Stimulated activated CD4-positive, alpha-beta T cell treated with anti-CD3 and anti-CD28 coated beads, Interleukin-4, amount 100 ng/mL, for 4 hours (primary cell): ENCODE measurements at regions not wholly inside any gene's neighbourhood (a gene's known extent, or its start where the extent isn't known, plus 50 kb on each side); places are given as distances from the start of the nearest gene placed in this dataset.

Experiments
- DNase-seq, 2 experiments: peaks; one replicate each; pipeline ENCODE4 v3.0.0-alpha.2; 2020

DNA sequence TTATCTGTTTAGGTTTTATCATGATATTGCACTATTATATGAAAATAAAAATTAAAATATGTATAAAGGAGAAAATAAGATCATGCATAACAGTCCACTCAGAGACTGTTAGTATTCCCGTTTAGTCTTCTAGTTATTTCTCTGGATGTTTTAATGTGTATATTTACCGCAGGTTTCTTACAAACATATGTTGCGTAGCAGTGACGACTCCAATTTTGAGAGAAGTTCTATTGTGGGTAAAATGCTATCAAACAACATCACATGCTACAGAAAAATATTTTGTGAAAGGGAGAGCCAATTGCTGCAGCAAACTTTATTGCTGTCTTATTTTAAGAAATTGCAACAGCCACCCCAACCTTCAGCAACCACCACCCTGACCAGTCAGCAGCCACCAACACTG lies 72.4 kb upstream of the NXT1 start:
- DNase-seq, result no peak

DNA sequence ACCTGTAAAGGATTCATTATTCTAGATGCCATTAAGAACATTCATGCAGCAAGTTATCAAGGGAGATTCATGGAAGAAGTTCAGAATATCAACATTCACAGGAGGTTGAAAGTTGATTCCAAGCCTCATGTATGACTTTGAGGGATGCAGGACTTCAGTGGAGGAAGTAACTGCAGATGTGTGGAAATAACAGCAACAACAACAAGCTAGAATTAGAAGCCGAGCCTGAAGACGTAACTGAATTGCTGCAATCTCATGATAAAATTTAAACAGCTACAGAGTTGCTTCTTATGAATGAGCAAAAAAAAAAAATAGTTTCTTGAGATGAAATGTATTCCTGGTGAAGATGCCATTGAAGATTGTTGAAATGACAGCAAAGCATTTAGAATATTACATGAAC lies 73.3 kb upstream of the NXT1 start:
- DNase-seq, result no peak

DNA sequence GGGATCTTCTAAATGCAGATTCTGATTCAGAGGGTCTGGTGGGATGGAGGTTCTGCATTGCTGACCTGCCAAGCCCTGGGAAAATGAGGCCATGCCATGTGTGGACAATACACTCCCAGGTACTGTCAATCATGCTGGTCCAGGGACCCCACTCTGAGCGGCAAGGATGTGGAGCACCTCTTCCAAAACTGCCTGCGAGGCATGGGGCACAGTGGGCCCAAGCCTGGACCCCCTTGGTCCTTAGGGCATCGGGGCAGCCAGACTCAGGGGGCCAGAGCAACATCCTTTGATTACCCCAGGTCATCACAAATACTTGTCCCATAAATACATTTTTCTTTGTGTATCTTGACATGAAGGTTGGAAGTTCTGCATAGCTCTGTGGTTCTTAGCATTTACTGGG lies 76.8 kb upstream of the NXT1 start:
- DNase-seq, result no peak

DNA sequence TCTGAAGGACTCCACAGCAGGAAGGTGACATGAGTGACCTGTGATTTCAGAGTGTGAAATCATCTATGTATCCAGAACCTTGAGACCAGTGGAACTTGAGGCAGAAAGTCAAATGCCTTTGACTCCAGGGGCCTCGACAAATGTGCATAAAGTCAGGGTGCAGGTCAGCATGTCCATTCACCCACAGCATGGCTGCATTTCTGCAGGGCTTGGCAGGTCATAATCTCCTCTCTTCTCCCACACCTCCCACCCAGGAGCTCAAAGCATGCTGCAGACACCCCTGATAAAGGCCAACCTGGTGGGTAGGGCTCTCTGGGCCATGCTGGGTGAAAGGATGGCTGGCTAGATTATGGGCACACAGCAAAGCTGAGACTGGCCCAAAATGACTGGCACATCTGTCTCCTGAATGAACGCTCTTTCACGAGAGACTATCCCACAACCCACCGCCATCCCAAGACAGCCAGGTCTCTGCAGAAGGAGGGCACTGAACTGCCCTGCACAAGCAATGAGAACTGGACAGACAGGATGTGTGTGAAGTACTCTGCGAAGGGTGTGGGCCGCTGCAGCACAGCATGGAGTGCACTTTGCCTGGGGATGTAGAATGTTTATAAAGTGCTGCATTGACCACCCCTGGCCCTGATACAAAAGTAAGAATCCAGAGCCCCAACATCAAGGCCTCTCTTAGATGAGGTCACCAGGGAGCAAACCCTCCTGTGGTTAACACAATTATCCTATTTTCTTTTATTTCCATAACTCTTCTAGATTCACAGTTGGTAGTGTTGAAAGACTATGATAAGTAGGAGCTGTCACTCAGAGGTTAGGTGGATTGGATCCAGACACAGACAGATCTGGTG lies 78.2 kb upstream of the NXT1 start:
- no peak for DNase-seq

DNA sequence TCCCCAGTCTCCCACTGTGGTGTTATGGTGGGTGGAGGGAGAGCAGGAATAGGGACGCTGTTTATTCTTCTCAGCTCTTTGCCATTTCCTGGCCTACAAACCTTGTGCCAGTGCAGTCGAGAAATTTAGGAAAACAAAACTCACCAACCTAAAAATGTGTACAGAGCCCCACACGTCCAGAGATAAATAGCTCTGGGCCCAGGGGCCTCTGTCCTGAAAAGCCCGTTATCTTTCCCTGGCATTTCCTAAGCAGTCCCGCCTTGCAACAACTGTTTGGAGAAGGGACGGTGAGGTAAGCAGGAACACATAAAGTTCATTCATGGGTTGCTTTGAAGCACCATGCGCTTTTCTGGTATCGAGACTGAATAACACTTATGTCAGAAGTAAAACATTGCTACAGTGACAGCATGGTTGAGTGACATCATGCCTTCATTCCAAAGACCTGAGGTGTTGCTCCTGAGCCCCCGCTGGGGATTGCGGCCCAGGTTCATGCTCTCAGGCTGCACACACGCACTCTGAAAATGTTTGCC lies 80.1 kb upstream of the NXT1 start:
- DNase-seq, result no peak

DNA sequence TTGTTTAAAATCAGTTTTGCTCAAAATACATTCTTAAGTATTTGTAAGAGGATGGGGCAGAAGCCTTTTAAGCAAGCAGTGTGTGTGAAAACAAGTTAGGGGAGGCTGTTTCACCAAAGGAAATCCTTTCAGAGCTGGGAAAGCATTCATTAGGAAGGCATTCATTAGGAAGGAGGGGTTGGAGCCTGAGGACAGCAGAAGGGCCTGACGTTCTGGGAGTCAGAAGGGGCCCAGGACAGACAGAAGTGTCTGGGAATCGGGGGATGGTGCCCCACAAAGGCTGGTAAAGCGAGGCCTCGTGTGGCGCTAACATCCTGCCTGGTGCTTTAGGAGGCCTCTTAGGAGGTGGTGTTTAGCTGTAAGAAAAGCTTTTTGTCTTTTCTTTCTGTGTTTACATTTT lies 80.6 kb upstream of the NXT1 start:
- no peak for DNase-seq

DNA sequence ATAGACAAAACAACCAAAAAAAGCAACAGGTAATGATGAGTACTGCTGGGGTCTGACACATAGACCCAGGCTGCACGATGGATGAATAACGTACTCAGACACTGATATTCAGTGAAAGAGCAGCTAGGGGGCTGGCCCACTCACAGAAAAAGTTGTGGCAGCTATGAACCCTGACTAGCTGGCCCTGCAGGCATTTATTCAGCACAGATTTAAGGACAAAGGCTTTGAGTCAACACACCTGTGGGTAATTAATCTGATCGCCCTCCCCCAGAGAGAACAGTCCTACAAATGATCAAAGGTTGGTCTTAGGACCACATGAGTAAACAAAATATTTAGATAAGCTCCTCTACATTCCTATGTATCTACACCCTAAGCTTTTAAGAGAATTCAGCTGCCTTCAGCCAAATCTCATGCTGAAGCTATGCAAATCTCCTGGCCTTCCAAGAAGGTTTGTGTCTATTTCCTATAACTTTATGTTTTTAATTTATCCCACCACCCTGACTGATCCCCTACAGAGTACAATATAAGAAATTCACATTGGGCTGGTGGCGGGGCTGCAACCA lies 81.7 kb upstream of the NXT1 start:
- no peak for DNase-seq

DNA sequence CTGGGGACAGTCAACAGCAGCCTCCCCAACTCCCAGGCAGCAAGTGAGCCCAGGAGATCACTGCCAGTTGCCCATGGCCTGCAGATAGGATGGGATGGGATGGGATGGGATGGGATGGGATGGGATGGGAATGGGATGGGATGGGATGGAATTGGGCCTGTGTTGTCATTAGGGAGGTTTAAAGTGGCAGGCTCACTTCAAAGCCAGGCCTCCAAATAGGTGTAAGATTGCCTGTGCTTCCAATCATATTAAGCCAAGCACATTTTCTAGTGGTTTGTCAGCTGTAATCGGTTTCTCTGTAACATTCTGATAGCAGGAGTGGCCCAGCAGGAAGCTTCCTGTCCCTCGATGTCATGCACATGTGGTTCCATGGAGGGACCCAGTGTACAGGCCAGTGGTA lies 82.7 kb upstream of the NXT1 start:
- no peak for DNase-seq

DNA sequence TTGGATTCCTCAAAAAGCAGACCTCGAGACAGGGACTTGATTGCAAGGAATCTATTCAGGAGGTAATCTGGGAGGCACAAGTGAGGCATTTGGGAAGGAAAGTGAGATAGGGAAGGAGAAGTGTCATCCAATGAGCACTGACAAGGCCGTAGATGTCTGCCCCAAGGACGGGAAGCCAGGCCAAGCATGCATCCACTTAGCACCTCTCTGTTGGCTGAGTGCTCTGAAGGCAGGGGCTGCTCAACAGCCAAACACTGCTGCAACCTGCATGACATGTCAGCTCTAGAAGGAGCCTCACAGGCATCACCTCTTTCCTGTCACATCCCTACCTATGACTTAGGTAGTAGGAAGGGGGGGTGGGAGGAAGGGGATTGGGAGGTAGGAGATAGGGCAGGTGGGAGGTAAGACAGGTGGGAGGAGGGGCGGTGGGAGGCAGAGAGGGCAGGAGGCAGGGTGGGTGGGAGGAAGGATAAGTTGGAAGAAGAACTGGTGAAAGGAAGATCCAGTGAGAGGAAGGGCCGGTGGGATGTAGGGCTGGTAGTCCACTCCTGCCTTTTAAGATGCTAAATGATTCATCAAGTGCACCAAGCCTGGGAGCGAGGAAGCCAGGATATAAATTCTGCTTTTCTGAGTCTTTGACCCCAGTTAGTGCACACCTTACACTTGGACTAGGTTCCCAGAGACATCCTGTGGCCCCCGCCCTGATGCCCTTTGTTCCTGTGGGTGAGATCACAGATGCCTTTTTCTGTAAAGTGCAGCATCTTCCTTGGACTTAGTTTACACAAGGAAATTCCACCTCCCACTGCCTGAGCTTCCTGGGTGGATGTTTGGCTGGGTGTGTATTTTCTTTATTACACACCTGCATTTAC lies 83.8 kb upstream of the NXT1 start:
- DNase-seq, result no peak

DNA sequence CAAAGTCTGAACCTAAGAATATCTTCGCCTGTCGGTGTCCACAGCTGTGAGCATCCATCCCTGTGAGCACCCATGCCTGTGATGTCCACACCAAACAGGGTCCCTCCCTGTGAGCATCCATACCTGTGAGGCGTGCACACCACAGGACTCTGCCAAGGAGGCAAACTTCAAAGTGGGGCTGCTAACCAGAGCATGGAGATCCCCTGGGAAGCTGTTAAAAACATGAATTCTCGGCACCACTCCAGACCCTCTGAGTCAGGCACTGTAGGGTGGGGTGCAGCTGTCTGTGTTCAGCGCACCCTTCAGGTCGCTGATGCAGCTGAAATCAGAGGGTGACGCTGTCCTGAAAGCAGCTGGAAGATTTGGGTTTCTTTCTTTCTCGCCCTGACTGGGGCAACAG lies 85.4 kb upstream of the NXT1 start:
- DNase-seq, result no peak

DNA sequence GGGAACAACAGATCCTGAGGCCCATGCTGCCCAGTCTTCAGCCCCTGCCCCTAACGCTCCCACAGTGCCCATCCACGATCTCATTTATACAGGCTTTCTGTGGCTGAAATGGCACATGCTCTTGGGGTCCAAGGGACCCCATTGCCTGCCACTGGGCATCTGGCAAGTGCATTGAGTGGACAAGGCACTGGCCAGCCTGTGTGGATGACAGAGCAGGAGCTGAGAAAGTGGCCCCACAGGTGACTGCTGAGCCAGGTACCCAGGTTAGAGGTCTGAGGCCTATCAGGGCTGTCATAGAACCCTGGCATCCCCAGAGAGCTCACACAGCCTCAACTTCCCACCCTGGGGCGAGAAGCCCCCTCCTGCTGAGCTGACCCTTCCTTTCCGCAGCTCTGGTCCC lies 86.0 kb upstream of the NXT1 start:
- DNase-seq, result no peak

DNA sequence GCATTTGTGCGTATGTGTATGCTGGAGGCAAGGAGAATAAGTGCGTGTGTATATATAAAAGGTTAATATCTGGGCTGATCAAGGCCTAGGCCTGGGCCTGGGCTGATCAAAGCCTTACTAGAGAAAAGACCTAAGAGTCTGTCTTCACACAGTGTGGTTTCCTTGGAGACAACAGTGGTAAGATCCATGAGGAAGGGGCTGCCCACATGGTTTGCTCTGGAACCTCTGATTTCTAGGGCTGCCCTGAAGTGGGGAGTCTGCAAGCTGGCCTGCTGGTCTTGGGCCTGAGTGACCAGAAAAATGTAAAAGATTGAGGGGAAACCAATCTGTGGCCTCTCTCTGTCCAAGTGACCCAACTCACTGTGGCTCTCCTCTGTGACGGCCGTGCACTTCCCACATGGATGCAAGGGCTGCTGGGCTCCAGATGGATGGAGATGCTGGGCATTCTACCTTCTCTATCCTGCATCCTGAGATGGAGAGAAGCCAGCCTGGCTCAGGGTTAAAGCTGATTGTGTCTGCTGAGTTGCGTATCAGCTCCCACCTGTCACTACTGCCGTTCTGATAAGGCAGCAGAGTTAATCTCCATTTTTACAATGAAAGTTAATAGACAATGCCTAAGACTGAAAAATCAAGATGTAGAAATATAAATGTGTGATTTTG lies 90.3 kb upstream of the NXT1 start:
- no peak for DNase-seq

DNA sequence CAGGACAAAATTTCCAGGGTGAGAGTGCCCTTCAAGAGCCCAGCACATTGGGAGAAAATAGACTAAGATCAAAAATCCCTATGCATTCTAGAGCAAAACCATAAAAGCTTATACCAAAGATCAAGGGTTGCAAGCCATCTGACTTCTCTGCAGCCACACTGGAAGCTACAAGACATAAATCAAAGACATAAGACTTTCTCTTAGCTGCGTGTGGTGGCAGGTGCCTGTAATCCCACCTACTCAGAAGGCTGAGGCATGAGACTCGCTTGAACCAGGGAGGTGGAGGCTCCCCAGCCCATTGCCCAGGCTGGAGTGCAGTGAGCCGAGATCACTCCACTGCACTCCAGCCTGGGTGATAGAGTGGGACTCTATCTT lies 91.9 kb upstream of the NXT1 start:
- no peak for DNase-seq

DNA sequence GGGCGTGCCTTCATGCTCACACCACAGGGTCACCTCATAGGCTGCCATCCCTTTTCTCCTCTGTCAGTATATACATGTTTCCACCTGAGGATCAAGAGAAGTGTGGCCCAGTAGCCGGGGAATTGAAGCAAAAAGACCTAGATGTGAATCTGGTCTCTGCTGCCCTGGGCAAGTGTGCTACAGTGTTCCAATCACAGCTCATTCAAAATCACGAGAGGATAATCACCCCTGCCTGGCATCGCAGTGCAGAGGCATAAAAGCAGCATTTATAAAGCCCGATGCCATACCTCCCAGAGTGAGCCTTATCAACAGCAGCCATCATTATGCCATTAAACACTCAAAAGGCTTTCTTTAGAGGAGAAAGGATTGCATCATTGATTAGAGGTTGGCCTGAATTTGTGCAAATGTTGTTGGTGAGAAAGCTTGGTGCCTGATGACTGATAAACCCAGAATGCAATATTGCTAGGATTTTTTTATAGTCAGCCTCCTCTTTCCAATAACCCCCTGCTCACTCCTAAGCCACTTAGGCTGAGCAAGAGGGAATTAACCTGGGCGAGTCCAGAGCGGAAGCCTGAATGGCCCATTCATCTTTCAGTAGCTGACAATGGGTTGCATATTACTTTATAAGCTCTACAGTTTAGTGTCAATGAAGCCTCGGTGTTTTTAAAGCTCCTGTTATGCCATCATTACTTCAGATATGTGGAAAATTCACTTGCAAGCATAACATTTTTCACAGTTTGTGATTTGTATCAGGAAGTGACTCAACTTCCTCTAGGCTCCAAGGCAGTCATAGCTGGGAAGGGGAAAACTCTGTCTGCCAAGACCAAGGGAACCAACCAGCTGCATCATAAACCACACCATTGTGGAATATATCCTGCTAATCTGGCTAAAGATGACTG lies 92.5 kb upstream of the NXT1 start:
- DNase-seq, result no peak

DNA sequence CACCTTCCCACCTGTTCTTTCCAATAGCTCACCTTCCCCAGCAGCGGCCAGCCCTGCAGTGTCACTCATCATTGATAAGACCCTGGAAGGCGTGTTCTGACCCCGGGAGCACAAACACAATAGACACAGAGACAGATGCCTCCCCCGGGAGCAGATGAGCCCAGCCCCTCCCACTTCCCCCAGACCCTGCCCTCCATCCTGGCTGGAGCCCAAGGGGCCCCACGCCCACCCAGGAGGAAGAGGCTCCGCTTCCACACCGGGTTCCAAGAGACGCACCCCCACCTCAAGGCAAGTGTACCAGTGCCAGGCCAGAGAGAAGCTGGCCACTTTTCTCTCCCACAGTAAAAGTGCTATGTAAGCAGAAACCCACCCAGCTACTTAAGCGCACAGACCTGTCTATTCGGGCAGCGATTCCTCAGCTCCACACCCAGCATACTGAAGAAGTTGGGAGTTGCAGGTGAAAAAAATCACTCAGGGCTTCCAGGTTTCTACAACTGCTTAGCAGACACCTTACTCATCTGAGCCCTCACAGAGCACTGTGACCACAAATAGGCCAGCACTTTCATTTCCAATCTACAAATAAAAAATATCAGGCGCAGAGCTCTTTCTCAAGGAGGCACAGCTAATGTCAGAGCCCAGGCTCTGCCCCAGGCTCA lies 93.4 kb upstream of the NXT1 start:
- DNase-seq, result no peak

DNA sequence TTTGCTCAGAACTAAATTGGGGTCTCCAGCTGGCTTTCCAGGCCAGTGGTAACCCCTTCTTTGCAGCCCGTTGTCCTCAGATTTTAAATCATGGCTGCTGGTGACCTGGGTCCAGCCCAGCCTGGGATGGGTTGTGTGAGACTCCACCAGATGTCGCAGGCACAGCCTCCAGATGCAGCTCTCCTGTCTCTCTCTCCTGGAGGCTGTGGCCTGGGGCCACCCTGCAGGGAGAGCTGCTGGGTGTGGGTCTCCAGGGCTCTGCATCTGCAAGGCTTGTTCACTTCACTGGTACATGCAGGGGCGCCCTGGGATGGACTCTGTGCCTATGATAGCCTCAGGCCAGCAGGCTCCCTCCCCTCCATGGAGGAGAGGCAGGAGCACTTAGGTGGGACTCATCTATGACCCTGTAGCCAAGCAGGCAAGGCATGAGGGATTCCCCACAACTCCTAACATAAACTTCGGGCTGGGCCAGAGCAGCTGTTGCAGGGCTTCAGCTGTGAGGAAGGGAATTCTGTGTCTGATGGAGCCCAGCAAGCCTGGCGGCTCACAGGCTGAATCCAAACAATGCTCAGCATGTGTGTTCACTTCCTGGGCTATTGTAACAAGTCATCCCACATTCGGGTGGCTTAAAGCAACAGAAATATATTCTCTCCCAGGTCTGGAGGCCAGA lies 94.7 kb upstream of the NXT1 start:
- DNase-seq, result no peak

DNA sequence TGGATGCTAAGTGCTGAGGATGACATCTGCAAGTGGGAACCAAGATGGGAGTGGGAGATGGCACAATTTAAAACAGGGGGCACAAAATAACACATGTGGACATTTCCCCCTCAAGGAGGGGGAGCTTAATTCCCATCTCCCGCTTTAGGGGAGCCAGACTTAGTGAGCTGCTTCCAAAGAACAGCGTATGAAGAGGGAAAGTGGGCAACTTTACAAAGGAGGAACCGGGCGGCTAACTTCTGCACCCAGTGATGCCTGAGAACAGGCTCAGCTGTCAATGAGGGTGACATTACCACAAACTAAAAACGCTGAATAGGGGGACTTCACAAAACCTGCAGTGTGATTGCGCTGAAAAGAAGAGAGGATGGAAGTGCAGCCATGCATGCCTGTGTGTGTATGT lies 95.5 kb upstream of the NXT1 start:
- DNase-seq, result no peak

DNA sequence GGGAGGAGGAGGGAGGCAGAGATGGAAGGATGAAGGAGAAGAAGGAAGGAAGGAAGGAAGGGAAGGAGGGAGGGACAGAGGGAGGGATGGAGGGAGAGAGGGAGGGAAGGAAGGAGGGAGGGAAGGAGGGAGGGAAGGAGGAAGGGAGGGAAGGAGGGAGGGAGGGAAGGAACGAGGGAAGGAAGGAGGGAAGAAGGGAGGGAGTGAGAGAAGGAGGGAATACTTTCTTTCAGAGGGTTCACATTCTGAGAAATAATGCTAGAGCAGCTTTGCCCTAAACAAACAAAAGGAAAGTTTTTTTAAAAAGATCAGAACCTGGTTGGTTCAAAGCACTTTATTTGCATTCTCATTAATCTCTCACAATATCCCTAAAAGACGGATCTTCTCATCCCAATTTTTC lies 96.1 kb upstream of the NXT1 start:
- DNase-seq, result no peak

DNA sequence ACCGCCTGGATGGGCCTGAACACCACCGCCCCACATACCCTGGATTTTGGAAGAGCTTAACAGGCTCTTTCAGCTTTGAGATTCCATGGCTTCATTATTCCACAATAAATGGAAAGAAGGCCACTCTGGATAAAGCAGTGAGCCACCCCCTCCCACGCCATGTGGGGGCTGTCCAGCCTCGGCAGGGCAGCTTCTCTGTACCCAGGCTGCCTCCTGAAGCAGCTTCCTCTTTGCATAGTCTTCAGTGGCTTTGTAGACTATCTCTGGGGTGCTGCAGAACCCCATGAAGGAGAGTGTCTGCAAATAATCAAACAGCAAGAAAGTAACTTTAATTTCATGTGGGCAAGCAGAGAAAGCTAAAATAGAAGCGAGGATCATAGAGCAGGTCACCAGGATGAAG lies 96.6 kb upstream of the NXT1 start:
- DNase-seq, result no peak

DNA sequence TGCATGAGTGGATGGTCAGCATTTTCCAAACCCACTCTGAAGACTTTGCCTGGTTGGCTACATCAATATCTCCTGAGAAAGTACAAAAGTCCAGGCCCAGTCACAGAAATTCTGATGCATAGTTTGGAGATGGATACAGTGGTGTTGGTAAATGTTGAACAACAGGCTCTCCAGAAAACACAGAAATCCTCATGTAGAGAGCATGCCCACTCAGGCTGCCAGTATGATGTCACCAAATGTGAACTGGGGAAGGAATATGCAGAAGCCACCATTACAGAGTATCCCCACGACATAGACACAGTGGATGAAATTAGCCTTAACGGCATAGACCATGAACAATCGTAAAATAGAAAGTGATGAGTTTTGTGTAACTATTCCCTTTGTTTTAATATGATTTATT lies 97.1 kb upstream of the NXT1 start:
- DNase-seq, result no peak

DNA sequence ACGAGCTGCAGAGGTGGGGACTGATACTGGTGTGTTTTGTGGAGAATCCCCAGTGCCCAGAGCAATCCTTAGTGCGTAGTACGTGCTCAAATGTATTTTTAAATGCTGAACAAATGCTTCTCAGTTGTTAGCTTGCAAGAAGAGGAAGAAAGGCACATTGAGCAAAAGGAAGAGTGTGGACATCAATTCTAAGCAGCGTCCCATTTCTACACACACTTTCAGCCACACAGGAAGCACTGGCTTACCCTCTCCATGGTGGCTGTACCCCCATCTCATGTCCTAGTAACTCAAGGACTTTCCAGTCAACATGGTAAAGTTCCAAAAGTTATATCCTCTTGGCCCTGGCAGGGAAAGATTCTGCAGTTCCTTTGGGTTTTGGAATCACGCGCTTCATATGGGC lies 98.8 kb upstream of the NXT1 start:
- no peak for DNase-seq
